PC-3 (cell line): ENCODE measurements at regions not wholly inside any gene's neighbourhood (a gene's known extent, or its start where the extent isn't known, plus 50 kb on each side); places are given as distances from the start of the nearest gene placed in this dataset.

Source experiments
- EZH2 ChIP-seq: fragments of 300-600 bp; sonication (generic); IDR thresholded peaks from one replicate; pipeline ENCODE4 v1.6.1; 2017; ENCODE audit warnings: antibody characterized with exemption, mild to moderate bottlenecking, low read length; ENCODE audit not compliant: unreplicated experiment
- TF ChIP-seq, protein P1 (sequence below): fragments of 300-600 bp; sonication (generic); conservative IDR thresholded peaks from 2 replicates; pipeline ENCODE4 v1.5.1; 2017; ENCODE audit warnings: antibody characterized with exemption, low read depth, mild to moderate bottlenecking, low read length

- TF ChIP-seq, protein P1, sequence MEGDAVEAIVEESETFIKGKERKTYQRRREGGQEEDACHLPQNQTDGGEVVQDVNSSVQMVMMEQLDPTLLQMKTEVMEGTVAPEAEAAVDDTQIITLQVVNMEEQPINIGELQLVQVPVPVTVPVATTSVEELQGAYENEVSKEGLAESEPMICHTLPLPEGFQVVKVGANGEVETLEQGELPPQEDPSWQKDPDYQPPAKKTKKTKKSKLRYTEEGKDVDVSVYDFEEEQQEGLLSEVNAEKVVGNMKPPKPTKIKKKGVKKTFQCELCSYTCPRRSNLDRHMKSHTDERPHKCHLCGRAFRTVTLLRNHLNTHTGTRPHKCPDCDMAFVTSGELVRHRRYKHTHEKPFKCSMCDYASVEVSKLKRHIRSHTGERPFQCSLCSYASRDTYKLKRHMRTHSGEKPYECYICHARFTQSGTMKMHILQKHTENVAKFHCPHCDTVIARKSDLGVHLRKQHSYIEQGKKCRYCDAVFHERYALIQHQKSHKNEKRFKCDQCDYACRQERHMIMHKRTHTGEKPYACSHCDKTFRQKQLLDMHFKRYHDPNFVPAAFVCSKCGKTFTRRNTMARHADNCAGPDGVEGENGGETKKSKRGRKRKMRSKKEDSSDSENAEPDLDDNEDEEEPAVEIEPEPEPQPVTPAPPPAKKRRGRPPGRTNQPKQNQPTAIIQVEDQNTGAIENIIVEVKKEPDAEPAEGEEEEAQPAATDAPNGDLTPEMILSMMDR = no peak
- TF ChIP-seq EZH2 = no peak
Measured at GRCh38 chr15:93250950-93251349, 161.9 kb upstream of the RGMA start.
